ENCODE measurements at regions not wholly inside any gene's neighbourhood (a gene's known extent, or its start where the extent isn't known, plus 50 kb on each side); places are given as distances from the start of the nearest gene placed in this dataset.

GRCh38 chr4:45910511-45910910 is 213.3 kb downstream of the GABRG1 start:
- Histone ChIP-seq H3K9ac (ENCODE audit: low read length) (no peak overlapping the region), H3K27ac (ENCODE audit: low read depth, low read length) (no peak overlapping the region)

DNA sequence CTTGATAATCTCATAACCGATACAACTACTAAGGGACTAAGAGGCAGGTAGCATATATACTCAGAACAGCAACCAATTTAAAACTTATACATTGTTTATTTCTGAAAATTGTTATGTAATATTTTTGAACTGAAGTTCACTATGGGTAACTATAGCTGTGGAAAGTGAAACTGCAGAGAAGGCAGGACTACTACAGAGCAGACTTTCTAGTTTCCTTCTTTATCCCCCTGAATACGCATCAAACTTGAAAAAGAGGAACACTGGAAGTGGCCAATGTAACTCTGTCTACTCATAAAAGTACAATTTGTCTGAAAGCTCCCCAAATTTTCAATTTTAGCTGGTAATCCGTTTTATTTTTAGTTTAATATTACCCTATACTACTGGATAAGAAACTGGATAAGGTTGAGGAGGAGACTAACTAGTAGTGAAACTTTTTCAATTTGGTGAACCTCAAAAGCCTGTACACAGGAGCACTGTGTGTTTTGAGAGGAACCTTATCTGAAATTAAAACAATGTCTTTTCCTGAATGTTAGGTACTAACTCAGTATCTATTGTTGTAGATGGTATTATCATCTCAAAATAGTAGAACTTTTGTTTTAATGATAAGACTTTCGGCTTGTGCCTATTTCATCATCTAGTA is 225.8 kb downstream of the GABRG1 start:
- H3K27me3 ChIP-seq (ENCODE audit: control insufficient read depth, insufficient read depth, low read length): no peaks in the 10 kb centered on the region
- peaks cover 4% of the 10 kb centered on the region for H3K9me3 ChIP-seq (ENCODE audit: control insufficient read depth, insufficient read depth, low read depth, low read length)
- no peaks in the 10 kb centered on the region for H3K36me3 ChIP-seq (ENCODE audit: control insufficient read depth, insufficient read depth, low read length)
- H3K4me1 ChIP-seq (ENCODE audit: control insufficient read depth, insufficient read depth, low read length): no peaks in the 10 kb centered on the region
- no peak overlapping the region for H3K27ac ChIP-seq (ENCODE audit: low read depth, low read length)
- no peak overlapping the region for H3K4me3 ChIP-seq (ENCODE audit: low read depth, low read length)
- H3K9ac ChIP-seq (ENCODE audit: low read length): no peak overlapping the region

More at GRCh38 chr4:45910511-45910910, 213.3 kb downstream of the GABRG1 start:
- Histone ChIP-seq H3K4me1 (ENCODE audit: control insufficient read depth, insufficient read depth, low read length) (no peaks in the 10 kb centered on the region), H3K9me3 (ENCODE audit: control insufficient read depth, insufficient read depth, low read depth, low read length) (no peaks in the 10 kb centered on the region), H3K27me3 (ENCODE audit: control insufficient read depth, insufficient read depth, low read length) (no peaks in the 10 kb centered on the region), H3K36me3 (ENCODE audit: control insufficient read depth, insufficient read depth, low read length) (no peaks in the 10 kb centered on the region), H3K4me3 (ENCODE audit: low read depth, low read length) (no peak overlapping the region)

- Histone ChIP-seq H3K9ac (ENCODE audit: low read length) (no peak overlapping the region), H3K4me3 (ENCODE audit: low read depth, low read length) (no peak overlapping the region), H3K27ac (ENCODE audit: low read depth, low read length) (no peak overlapping the region), H3K36me3 (ENCODE audit: control insufficient read depth, insufficient read depth, low read length) (no peaks in the 10 kb centered on the region), H3K9me3 (ENCODE audit: control insufficient read depth, insufficient read depth, low read depth, low read length) (peaks cover 14% of the 10 kb centered on the region), H3K4me1 (ENCODE audit: control insufficient read depth, insufficient read depth, low read length) (no peaks in the 10 kb centered on the region), H3K27me3 (ENCODE audit: control insufficient read depth, insufficient read depth, low read length) (no peaks in the 10 kb centered on the region)
These were observed 240.4 kb downstream of the GABRG1 start for GRCh38 chr4:45883421-45883820.

- Histone ChIP-seq H3K9me3 (ENCODE audit: control insufficient read depth, insufficient read depth, low read depth, low read length) (no peaks in the 10 kb centered on the region), H3K4me3 (ENCODE audit: low read depth, low read length) (no peak overlapping the region), H3K36me3 (ENCODE audit: control insufficient read depth, insufficient read depth, low read length) (no peaks in the 10 kb centered on the region), H3K27ac (ENCODE audit: low read depth, low read length) (no peak overlapping the region), H3K9ac (ENCODE audit: low read length) (no peak overlapping the region), H3K27me3 (ENCODE audit: control insufficient read depth, insufficient read depth, low read length) (no peaks in the 10 kb centered on the region), H3K4me1 (ENCODE audit: control insufficient read depth, insufficient read depth, low read length) (no peaks in the 10 kb centered on the region)
These were observed 247.5 kb downstream of the GABRG1 start for GRCh38 chr4:45876235-45876890.

GRCh38 chr4:45869184-45869583 is 254.7 kb downstream of the GABRG1 start:
- Histone ChIP-seq H3K27ac (ENCODE audit: low read depth, low read length) (no peak overlapping the region), H3K9ac (ENCODE audit: low read length) (no peak overlapping the region), H3K36me3 (ENCODE audit: control insufficient read depth, insufficient read depth, low read length) (no peaks in the 10 kb centered on the region), H3K4me1 (ENCODE audit: control insufficient read depth, insufficient read depth, low read length) (no peaks in the 10 kb centered on the region), H3K27me3 (ENCODE audit: control insufficient read depth, insufficient read depth, low read length) (no peaks in the 10 kb centered on the region), H3K9me3 (ENCODE audit: control insufficient read depth, insufficient read depth, low read depth, low read length) (no peaks in the 10 kb centered on the region), H3K4me3 (ENCODE audit: low read depth, low read length) (no peak overlapping the region)

GRCh38 chr4:45865781-45866180 is 258.1 kb downstream of the GABRG1 start:
- Histone ChIP-seq H3K9me3 (ENCODE audit: control insufficient read depth, insufficient read depth, low read depth, low read length) (no peaks in the 10 kb centered on the region), H3K27me3 (ENCODE audit: control insufficient read depth, insufficient read depth, low read length) (no peaks in the 10 kb centered on the region), H3K27ac (ENCODE audit: low read depth, low read length) (no peak overlapping the region), H3K4me1 (ENCODE audit: control insufficient read depth, insufficient read depth, low read length) (no peaks in the 10 kb centered on the region), H3K36me3 (ENCODE audit: control insufficient read depth, insufficient read depth, low read length) (no peaks in the 10 kb centered on the region), H3K4me3 (ENCODE audit: low read depth, low read length) (no peak overlapping the region), H3K9ac (ENCODE audit: low read length) (no peak overlapping the region)

DNA sequence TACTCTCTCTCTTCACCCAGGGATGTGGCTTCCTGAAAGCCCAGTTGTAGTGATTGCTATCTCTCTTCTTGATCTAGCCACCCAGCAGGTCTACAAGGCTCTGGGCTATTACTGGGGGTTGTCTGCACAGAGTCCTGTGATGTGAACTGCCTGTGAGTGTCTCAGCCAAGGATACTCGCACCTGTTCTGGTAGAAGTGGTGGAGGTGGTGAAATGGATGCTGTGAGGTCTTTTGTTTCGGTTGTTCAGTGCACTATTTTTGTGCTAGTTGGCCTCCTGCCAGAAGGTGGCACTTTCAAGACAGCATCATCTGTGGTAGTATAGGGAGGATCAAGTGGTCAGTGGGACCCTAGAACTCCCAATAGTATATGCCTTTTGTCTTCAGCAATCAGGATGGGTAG is 268.0 kb downstream of the GABRG1 start:
- no peaks in the 10 kb centered on the region for H3K4me1 ChIP-seq (ENCODE audit: control insufficient read depth, insufficient read depth, low read length)
- no peak overlapping the region for H3K27ac ChIP-seq (ENCODE audit: low read depth, low read length)
- no peak overlapping the region for H3K9ac ChIP-seq (ENCODE audit: low read length)
- H3K27me3 ChIP-seq (ENCODE audit: control insufficient read depth, insufficient read depth, low read length): no peaks in the 10 kb centered on the region
- no peaks in the 10 kb centered on the region for H3K9me3 ChIP-seq (ENCODE audit: control insufficient read depth, insufficient read depth, low read depth, low read length)
- H3K36me3 ChIP-seq (ENCODE audit: control insufficient read depth, insufficient read depth, low read length): no peaks in the 10 kb centered on the region
- no peak overlapping the region for H3K4me3 ChIP-seq (ENCODE audit: low read depth, low read length)

DNA sequence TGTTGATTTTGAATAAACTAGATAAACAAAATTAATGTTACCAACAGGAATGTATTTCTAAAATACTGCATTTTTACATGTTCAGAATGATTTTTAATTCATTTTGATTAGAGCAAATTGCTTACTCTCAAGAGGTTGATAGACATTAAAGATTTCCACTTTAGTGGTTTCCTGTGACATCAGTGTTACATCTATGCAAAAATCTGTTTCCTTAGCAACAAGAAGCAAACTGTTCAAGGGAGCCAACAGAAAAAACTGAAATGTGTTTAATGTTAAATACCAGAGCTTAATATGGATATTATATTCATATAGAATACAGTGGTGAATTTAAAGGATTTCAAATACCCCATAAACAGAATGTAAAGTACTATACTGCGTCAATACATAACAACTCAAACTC is 277.8 kb downstream of the GABRG1 start:
- Histone ChIP-seq H3K27ac (ENCODE audit: low read depth, low read length) (no peak overlapping the region), H3K9me3 (ENCODE audit: control insufficient read depth, insufficient read depth, low read depth, low read length) (no peaks in the 10 kb centered on the region), H3K4me3 (ENCODE audit: low read depth, low read length) (no peak overlapping the region), H3K27me3 (ENCODE audit: control insufficient read depth, insufficient read depth, low read length) (no peaks in the 10 kb centered on the region), H3K36me3 (ENCODE audit: control insufficient read depth, insufficient read depth, low read length) (no peaks in the 10 kb centered on the region), H3K9ac (ENCODE audit: low read length) (no peak overlapping the region), H3K4me1 (ENCODE audit: control insufficient read depth, insufficient read depth, low read length) (no peaks in the 10 kb centered on the region)

DNA sequence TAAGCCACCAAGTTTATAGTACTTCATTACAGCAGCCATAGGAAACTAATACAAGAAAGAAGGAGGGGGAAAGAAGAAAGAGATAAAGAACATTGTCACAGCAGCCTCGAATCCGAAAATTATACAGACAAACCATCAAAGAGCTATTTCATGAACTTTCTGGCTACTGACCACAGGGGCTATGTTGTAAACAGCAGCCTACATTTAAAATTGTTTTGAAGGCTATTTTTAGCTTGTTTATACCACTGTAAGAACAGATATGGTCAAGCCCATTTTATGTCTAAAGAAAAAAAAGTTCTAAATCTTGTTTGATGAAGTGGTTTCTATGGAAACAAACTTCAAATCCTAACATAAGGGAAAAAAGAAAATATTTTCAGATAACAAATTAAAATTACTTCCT is 282.1 kb downstream of the GABRG1 start:
- no peak overlapping the region for H3K9ac ChIP-seq (ENCODE audit: low read length)

GRCh38 chr4:45831692-45832091 is 292.2 kb downstream of the GABRG1 start:
- Histone ChIP-seq H3K27ac (ENCODE audit: low read depth, low read length) (no peak overlapping the region), H3K27me3 (ENCODE audit: control insufficient read depth, insufficient read depth, low read length) (no peaks in the 10 kb centered on the region), H3K4me1 (ENCODE audit: control insufficient read depth, insufficient read depth, low read length) (no peaks in the 10 kb centered on the region), H3K9ac (ENCODE audit: low read length) (no peak overlapping the region), H3K4me3 (ENCODE audit: low read depth, low read length) (no peak overlapping the region), H3K9me3 (ENCODE audit: control insufficient read depth, insufficient read depth, low read depth, low read length) (no peaks in the 10 kb centered on the region), H3K36me3 (ENCODE audit: control insufficient read depth, insufficient read depth, low read length) (no peaks in the 10 kb centered on the region)

More for the DNA sequence above, 282.1 kb downstream of the GABRG1 start:
- H3K9me3 ChIP-seq (ENCODE audit: control insufficient read depth, insufficient read depth, low read depth, low read length): no peaks in the 10 kb centered on the region
- no peak overlapping the region for H3K27ac ChIP-seq (ENCODE audit: low read depth, low read length)
- no peaks in the 10 kb centered on the region for H3K36me3 ChIP-seq (ENCODE audit: control insufficient read depth, insufficient read depth, low read length)
- no peaks in the 10 kb centered on the region for H3K27me3 ChIP-seq (ENCODE audit: control insufficient read depth, insufficient read depth, low read length)
- no peak overlapping the region for H3K4me3 ChIP-seq (ENCODE audit: low read depth, low read length)
- no peaks in the 10 kb centered on the region for H3K4me1 ChIP-seq (ENCODE audit: control insufficient read depth, insufficient read depth, low read length)

DNA sequence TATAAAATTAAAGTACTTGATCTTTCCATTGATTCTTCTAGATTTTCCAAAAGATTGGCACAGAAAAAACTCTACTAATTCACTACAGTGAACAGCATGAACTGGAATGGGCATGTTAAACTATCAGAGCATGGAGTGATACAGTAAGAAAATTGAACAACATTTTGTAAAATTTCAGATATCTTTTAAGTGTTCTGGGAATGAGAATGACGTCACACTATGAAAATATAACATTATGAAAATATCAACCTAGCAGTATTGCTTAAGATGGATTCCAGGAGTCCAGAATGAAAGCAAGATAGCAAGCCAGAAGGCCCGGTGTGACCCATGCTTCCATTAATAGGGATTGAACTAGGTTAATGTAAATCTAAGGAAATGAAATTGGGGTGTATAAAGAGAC is 319.9 kb downstream of the GABRG1 start:
- Histone ChIP-seq H3K36me3 (ENCODE audit: control insufficient read depth, insufficient read depth, low read length) (no peaks in the 10 kb centered on the region), H3K4me1 (ENCODE audit: control insufficient read depth, insufficient read depth, low read length) (no peaks in the 10 kb centered on the region), H3K27ac (ENCODE audit: low read depth, low read length) (no peak overlapping the region), H3K4me3 (ENCODE audit: low read depth, low read length) (no peak overlapping the region), H3K9ac (ENCODE audit: low read length) (no peak overlapping the region), H3K27me3 (ENCODE audit: control insufficient read depth, insufficient read depth, low read length) (no peaks in the 10 kb centered on the region), H3K9me3 (ENCODE audit: control insufficient read depth, insufficient read depth, low read depth, low read length) (no peaks in the 10 kb centered on the region)
